SK-N-SH (cell line): ENCODE measurements at regions not wholly inside any gene's neighbourhood (a gene's known extent, or its start where the extent isn't known, plus 50 kb on each side); places are given as distances from the start of the nearest gene placed in this dataset.

Experiments used
- CHD2 ChIP-seq: fragments of 150-350 bp; IDR thresholded peaks from 2 replicates; pipeline ENCODE4 v1.6.1; 2018; ENCODE audit warnings: low read length; ENCODE audit not compliant: partially characterized antibody
- CTCF ChIP-seq: fragments of 200-600 bp; sonication (generic); IDR thresholded peaks from 2 replicates; pipeline ENCODE4 v1.6.1; 2017; ENCODE audit warnings: antibody characterized with exemption, mild to moderate bottlenecking, moderate library complexity
- ELF1 ChIP-seq: IDR thresholded peaks from 2 replicates; pipeline ENCODE4 v1.4.0; 2012
- EP300 ChIP-seq, 2 experiments: IDR thresholded peaks; 2 replicates each; pipeline versions ENCODE4 v1.4.0 to v1.6.1; 2012; ENCODE audit warnings: borderline replicate concordance in 1 of 2, low read depth in 1 of 2, low read length in 1 of 2
- FOXJ3 ChIP-seq: sonication (generic); formaldehyde crosslinking; IDR thresholded peaks from 2 replicates; pipeline ENCODE4 v1.5.1; 2020; ENCODE audit warnings: mild to moderate bottlenecking, missing genetic modification reagents
- MAX ChIP-seq: IDR thresholded peaks from 2 replicates; pipeline ENCODE4 v1.4.0; 2012; ENCODE audit warnings: low read depth
- MXI1 ChIP-seq: IDR thresholded peaks from 2 replicates; pipeline ENCODE4 v1.6.1; 2012; ENCODE audit warnings: mild to moderate bottlenecking, low read depth, low read length, improper control_type of control experiment
- POLR2AphosphoS5 ChIP-seq: IDR thresholded peaks from 2 replicates; pipeline ENCODE4 v1.6.1; 2012; ENCODE audit warnings: low read depth, low read length
- RAD21 ChIP-seq: IDR thresholded peaks from 2 replicates; pipeline ENCODE4 v1.6.1; 2012; ENCODE audit warnings: mild to moderate bottlenecking, low read length
- RCOR1 ChIP-seq: fragments of 150-350 bp; IDR thresholded peaks from 2 replicates; pipeline ENCODE4 v1.6.1; 2017; ENCODE audit warnings: antibody characterized with exemption, low read length
- REST ChIP-seq: IDR thresholded peaks from 2 replicates; pipeline ENCODE4 v1.6.1; 2012; ENCODE audit warnings: mild to moderate bottlenecking, low read depth, low read length, moderate library complexity
- RXRA ChIP-seq: IDR thresholded peaks from 2 replicates; pipeline ENCODE4 v1.4.0; 2012; ENCODE audit warnings: low read depth, mild to moderate bottlenecking, borderline replicate concordance
- SMC3 ChIP-seq: IDR thresholded peaks from 2 replicates; pipeline ENCODE4 v1.6.1; 2012; ENCODE audit warnings: low read depth, low read length, improper control_type of control experiment
- ZBTB33 ChIP-seq: IDR thresholded peaks from 2 replicates; pipeline ENCODE4 v1.4.0; 2012; ENCODE audit warnings: low read depth, borderline replicate concordance

- TF ChIP-seq RAD21: no peak
- TF ChIP-seq ELF1: no peak
- TF ChIP-seq SMC3: no peak
- no peak for TF ChIP-seq CTCF
- TF ChIP-seq MAX: no peak
- TF ChIP-seq CHD2: no peak
- peak in 1 of 2 experiments; percentile 80; a peak in 1 of 4 replicates for TF ChIP-seq EP300 (IDR thresholded peaks at IDR 0.05; ENCODE audit: borderline replicate concordance in 1 of 2, low read depth in 1 of 2, low read length in 1 of 2)
- no peak for TF ChIP-seq ZBTB33
- no peak for TF ChIP-seq MXI1
- no peak for TF ChIP-seq FOXJ3 (CRISPR knock-in tag)
- no peak for TF ChIP-seq REST
- TF ChIP-seq POLR2AphosphoS5: no peak
- TF ChIP-seq RCOR1: no peak
- TF ChIP-seq RXRA: 0 out of 2 replicates have a peak, but pooled peaks have one; percentile 27
Observed at GRCh38 chrX:45347877-45348276, 147.2 kb upstream of the DIPK2B start.
